Activated CD4-positive, alpha-beta T cell treated with anti-CD3 and anti-CD28 coated beads for 36 hours (primary cell): ENCODE measurements at regions not wholly inside any gene's neighbourhood (a gene's known extent, or its start where the extent isn't known, plus 50 kb on each side); places are given as distances from the start of the nearest gene placed in this dataset.

Source experiments
- ATAC-seq: fragments of 200-7000 bp; cut with Tn5 transposase; one replicate; pipeline ENCODE4 v1.10.0; 2021; ENCODE audit warnings: mild to moderate bottlenecking, moderate library complexity
- CTCF ChIA-PET: fragments of 350-600 bp; sonication (Branson Sonifier 250); formaldehyde crosslinking; loops from one replicate; lab custom pipeline; 2021; ENCODE audit warnings: antibody characterized with exemption; lab: Charles Lee
- POLR2A ChIA-PET: fragments of 350-600 bp; sonication (Branson Sonifier 250); formaldehyde crosslinking; loops from one replicate; lab custom pipeline; 2021; ENCODE audit warnings: antibody characterized with exemption, inconsistent platforms; lab: Charles Lee
- DNase-seq: peaks from one replicate; pipeline ENCODE4 v3.0.0-alpha.2; 2020
- H3K27ac Mint-ChIP-seq: one replicate; pipeline ENCODE4 v1.8.0; 2021; ENCODE audit warnings: mixed read lengths
- H3K27me3 Mint-ChIP-seq: one replicate; pipeline ENCODE4 v1.8.0; 2021; ENCODE audit warnings: mixed read lengths
- H3K36me3 Mint-ChIP-seq: one replicate; pipeline ENCODE4 v1.8.0; 2021; ENCODE audit warnings: low read depth, mixed read lengths
- H3K4me1 Mint-ChIP-seq: one replicate; pipeline ENCODE4 v1.8.0; 2021; ENCODE audit warnings: mixed read lengths
- H3K4me3 Mint-ChIP-seq: one replicate; pipeline ENCODE4 v1.8.0; 2021; ENCODE audit warnings: mild to moderate bottlenecking, moderate library complexity, mixed read lengths
- H3K9me3 Mint-ChIP-seq: one replicate; pipeline ENCODE4 v1.8.0; 2021; ENCODE audit warnings: low read depth, mixed read lengths
- intact Hi-C, 2 experiments: fragments of 100-400 bp; cut with DNase I in 1 of 2; cut with micrococcal nuclease in 1 of 2; formaldehyde crosslinking; loops; one replicate each; pipeline versions ENCODE4 v1.14.2 to v1.15.1; 2022 to 2024; cut with DNase I, micrococcal nuclease

DNA sequence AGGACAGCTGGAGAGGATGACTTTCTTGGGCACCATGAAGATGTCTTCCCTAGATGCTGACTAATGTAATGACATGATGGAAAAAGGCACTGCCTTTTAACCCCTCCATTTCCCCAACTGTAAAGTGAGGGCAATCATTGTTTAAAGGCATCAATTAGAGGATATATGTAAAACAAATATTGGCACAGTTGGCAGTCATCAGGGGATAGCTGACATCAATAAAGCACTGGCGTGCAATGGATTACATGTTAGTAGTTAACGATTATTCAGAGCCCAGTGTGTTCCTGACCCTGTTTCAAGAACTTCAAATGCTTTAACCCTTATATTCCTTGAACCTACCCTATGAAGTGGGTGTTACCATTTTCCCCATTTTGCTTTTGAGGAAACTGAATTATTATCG lies 100.7 kb downstream of the TMEM114 start:
- ATAC-seq = no peak
- Mint-ChIP-seq H3K36me3 (no peaks in the 10 kb centered on the region), H3K27me3 (no peaks in the 10 kb centered on the region), H3K27ac (no peak overlapping the region), H3K4me3 (no peak overlapping the region), H3K4me1 (no peaks in the 10 kb centered on the region), H3K9me3 (no peaks in the 10 kb centered on the region)
- ChIA-PET POLR2A (no interaction called here), CTCF (no interaction called here)
- DNase-seq = no peak
- intact Hi-C loops = no loop called here

DNA sequence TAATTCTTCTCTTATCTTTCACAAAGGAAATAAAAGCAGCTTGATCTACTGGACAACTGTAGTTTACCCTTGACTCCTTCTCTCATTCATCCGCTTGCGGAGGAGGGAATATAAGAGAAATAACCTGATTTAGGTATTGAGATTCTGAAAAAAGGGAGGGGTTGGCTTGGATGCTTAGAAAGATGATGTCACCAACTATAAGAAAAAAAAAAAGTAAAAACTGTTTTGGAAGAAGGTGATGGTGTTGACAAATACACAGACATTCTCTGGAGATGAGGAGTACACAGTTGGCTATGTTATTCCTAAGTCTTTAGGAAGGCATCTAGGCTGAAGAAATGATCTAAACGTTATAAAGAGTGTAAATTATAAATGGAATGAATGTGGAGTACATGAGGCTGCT lies 103.3 kb downstream of the TMEM114 start:
- CTCF ChIA-PET = no interaction called here
- ATAC-seq (no peak), DNase-seq (no peak)
- H3K4me1 Mint-ChIP-seq = no peaks in the 10 kb centered on the region
- H3K4me3 Mint-ChIP-seq = no peak overlapping the region
- POLR2A ChIA-PET = no interaction called here
- H3K27ac Mint-ChIP-seq = no peak overlapping the region
- no peaks in the 10 kb centered on the region for H3K9me3 Mint-ChIP-seq
- intact Hi-C loops = no loop called here
- H3K27me3 Mint-ChIP-seq = no peaks in the 10 kb centered on the region
- H3K36me3 Mint-ChIP-seq = no peaks in the 10 kb centered on the region

DNA sequence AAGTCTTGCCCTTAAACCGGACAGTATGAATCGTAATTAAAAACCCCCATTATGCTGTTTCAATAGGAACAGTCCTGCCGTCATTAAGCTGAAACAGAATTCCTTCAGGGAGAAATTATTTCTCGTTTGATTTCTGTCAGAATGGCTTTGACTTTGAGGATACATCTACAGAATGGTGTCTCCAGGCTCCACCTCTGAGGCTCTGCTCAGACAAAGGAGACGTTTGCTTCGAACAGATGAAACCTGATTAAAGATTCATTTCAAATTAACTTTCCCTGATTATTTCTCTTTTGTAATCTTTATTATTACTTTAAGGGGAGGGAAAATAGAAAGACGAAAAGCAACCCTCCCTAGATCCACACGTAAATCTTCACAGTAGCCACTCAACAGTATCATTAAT lies 106.9 kb downstream of the TMEM114 start:
- Mint-ChIP-seq H3K36me3 (no peaks in the 10 kb centered on the region), H3K4me3 (no peak overlapping the region), H3K4me1 (no peaks in the 10 kb centered on the region), H3K27me3 (no peaks in the 10 kb centered on the region), H3K9me3 (no peaks in the 10 kb centered on the region), H3K27ac (no peak overlapping the region)
- intact Hi-C loops = no loop called here
- no peak for ATAC-seq
- DNase-seq = no peak
- ChIA-PET CTCF (no interaction called here), POLR2A (no interaction called here)

DNA sequence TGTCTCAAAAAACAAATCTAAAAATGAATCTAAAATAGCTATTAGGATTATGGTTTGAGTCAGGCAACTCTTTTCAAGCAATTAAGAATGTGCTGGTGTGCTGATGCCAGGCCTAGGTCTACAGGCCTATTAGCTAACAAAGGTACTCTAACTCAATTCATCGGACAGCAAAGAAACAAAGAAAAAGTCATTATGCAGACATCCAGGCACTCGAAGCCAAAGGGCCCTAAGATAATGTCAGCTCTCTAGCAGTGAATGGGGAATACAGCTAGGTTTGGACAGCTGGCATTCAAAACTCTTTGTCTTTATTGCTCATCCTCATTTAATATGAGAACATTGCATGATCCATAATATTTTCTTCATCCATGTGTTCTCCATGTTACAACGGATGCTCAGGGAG lies 108.5 kb downstream of the TMEM114 start:
- Mint-ChIP-seq H3K36me3 (no peaks in the 10 kb centered on the region), H3K4me3 (no peak overlapping the region), H3K27ac (no peak overlapping the region), H3K9me3 (no peaks in the 10 kb centered on the region), H3K4me1 (no peaks in the 10 kb centered on the region), H3K27me3 (no peaks in the 10 kb centered on the region)
- DNase-seq (no peak), ATAC-seq (no peak)
- intact Hi-C loops = no loop called here
- POLR2A ChIA-PET = interaction anchor here (0.5 kb wide), 1 partner anchor 34 kb away, joined by 4 read pairs; no protein-coding TSS in a partner anchor
- CTCF ChIA-PET = no interaction called here

DNA sequence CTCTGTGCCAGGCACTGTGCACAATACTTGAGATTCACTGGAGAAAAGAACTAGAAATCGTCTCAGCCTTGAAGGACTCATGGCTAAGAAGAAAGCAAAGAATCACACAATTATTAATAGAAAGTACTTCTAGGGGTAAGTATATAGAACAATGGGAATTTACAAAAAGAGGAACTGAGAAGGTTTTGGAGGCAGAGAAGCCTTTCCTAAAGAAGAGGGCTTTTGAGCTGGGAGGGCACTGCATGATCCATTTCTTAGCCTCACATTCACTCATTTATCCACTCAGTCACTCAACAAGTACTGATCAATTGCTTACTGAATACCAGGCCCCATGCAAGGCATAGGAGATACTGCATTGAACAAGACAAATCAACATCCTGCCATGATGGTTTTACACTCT lies 113.5 kb downstream of the TMEM114 start:
- no peaks in the 10 kb centered on the region for H3K27me3 Mint-ChIP-seq
- no peak overlapping the region for H3K27ac Mint-ChIP-seq
- H3K4me3 Mint-ChIP-seq = no peak overlapping the region
- no peaks in the 10 kb centered on the region for H3K36me3 Mint-ChIP-seq
- no peaks in the 10 kb centered on the region for H3K4me1 Mint-ChIP-seq
- no peaks in the 10 kb centered on the region for H3K9me3 Mint-ChIP-seq
- DNase-seq (no peak), ATAC-seq (no peak)
- ChIA-PET POLR2A (no interaction called here), CTCF (interaction anchor here (0.8 kb wide), 1 partner anchor 122 kb away, joined by 3 read pairs; no protein-coding TSS in a partner anchor)
- intact Hi-C loops = no loop called here

DNA sequence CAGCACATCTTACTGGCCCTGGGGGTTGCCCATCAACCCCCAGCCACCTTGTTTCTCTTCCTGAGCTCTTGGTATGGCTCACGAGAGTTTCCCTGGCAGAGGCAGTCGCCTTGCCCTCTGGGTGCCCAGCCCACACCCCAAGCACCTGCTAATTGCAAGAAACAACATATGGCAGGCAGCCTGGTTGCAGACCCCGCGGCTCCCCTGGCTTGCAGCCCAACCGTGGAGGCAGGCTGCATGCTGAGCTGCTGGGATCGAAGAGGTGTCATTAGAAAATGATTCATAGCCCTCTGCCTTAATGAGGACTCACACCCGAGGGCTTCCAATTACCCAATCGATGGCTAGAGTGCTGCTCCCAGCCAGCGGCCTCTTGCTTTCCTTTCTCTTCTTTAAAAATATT lies 115.7 kb downstream of the TMEM114 start:
- Mint-ChIP-seq H3K4me1 (no peaks in the 10 kb centered on the region), H3K9me3 (no peaks in the 10 kb centered on the region), H3K4me3 (no peak overlapping the region), H3K27ac (no peak overlapping the region), H3K36me3 (no peaks in the 10 kb centered on the region), H3K27me3 (no peaks in the 10 kb centered on the region)
- ChIA-PET POLR2A (no interaction called here), CTCF (no interaction called here)
- no peak for ATAC-seq
- intact Hi-C loops = no loop called here
- DNase-seq = no peak

DNA sequence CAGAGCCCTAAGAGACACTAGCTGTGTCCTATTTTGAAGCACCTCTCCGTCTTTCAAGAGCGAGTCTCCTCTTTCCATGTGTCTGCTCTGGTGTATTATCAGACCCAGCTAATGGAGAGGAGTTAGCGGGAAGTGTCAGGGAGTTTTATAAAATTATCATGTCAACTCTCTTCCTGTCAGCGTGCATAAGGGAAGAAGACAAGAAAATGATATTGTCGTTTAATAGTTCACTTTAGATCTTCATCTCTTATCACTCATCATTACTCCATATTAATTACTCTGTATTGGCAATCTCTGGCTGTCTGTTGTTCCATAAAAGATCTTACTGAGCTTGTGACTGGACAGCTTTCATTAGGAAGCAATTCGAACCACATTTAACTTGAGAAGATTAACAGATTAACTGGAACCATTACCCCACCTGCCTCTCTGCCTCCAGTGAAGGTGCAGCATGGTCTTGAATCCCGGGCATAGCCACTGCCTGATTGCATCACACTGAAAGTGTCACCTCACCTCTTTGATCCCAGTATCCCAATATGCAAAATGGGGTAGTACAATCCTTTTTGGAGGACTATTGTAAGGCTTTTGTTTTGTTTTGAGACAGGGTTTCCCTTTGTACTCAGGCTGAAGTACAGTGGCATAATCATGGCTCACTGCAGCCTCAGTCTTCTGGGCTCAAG lies 121.1 kb downstream of the TMEM114 start:
- intact Hi-C loops = no loop called here
- POLR2A ChIA-PET = no interaction called here
- H3K27me3 Mint-ChIP-seq = no peaks in the 10 kb centered on the region
- H3K4me1 Mint-ChIP-seq = no peaks in the 10 kb centered on the region
- no peak overlapping the region for H3K27ac Mint-ChIP-seq
- CTCF ChIA-PET = no interaction called here
- H3K36me3 Mint-ChIP-seq = no peaks in the 10 kb centered on the region
- no peaks in the 10 kb centered on the region for H3K9me3 Mint-ChIP-seq
- H3K4me3 Mint-ChIP-seq = no peak overlapping the region
- ATAC-seq (no peak), DNase-seq (no peak)

DNA sequence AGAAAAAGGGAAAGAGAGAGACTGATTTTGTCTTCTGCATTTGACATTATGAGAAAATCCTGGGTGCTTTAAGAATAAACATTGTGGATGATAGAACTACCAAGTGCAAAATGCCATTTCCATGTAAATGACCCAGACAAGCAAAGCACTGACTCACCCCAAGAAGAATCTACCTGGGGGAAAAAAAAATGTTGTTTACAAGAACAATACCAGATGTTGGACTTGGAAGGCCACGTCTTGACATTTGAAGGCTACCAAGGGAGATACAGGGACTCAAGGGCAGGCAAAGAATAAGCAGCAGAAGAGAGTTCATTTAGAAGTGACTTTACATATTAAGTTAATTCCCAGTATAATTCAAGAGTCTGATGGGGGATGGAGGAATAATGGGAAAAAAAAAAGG lies 125.3 kb downstream of the TMEM114 start:
- no peak overlapping the region for H3K27ac Mint-ChIP-seq
- intact Hi-C loops = no loop called here
- ChIA-PET CTCF (no interaction called here), POLR2A (no interaction called here)
- H3K4me1 Mint-ChIP-seq = no peaks in the 10 kb centered on the region
- no peak overlapping the region for H3K4me3 Mint-ChIP-seq
- no peaks in the 10 kb centered on the region for H3K9me3 Mint-ChIP-seq
- H3K36me3 Mint-ChIP-seq = no peaks in the 10 kb centered on the region
- ATAC-seq = no peak
- peaks cover 6% of the 10 kb centered on the region for H3K27me3 Mint-ChIP-seq
- DNase-seq = no peak

DNA sequence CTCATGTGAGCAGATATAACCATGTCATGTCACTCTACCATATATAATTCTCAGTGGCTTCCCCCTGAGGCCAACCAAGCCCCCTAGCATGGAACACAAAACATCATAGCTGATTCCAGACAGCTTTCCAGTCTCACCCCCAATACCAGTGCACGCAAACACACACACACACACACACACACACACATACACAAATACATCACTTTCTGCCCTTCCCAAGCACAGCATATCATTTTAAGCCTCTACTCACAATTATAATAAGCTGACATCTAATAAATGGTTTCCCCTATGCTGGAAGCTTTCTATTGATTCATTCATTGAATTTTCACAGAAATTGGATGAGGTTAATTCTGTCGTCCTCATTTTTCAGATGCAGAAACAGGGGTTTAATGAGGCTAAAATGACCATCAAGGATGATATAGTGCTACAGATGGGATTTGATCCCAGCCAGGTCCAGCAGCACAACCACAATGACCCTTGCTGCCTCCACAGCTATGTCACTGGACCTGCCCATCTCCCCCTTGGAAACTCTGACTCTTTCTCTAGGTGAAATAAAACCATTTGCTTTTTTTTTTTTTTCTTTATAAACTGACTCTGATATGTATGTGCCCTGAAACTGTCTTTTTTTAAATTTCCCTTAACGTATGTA lies 131.1 kb downstream of the TMEM114 start:
- DNase-seq (no peak), ATAC-seq (no peak)
- H3K36me3 Mint-ChIP-seq = no peaks in the 10 kb centered on the region
- no peaks in the 10 kb centered on the region for H3K4me1 Mint-ChIP-seq
- no peak overlapping the region for H3K4me3 Mint-ChIP-seq
- ChIA-PET CTCF (interaction anchor here (0.8 kb wide), 1 partner anchor 8 kb away, joined by 3 read pairs; no protein-coding TSS in a partner anchor), POLR2A (no interaction called here)
- intact Hi-C loops = no loop called here
- H3K9me3 Mint-ChIP-seq = peaks cover 5% of the 10 kb centered on the region
- H3K27me3 Mint-ChIP-seq = peaks cover 6% of the 10 kb centered on the region
- no peak overlapping the region for H3K27ac Mint-ChIP-seq

DNA sequence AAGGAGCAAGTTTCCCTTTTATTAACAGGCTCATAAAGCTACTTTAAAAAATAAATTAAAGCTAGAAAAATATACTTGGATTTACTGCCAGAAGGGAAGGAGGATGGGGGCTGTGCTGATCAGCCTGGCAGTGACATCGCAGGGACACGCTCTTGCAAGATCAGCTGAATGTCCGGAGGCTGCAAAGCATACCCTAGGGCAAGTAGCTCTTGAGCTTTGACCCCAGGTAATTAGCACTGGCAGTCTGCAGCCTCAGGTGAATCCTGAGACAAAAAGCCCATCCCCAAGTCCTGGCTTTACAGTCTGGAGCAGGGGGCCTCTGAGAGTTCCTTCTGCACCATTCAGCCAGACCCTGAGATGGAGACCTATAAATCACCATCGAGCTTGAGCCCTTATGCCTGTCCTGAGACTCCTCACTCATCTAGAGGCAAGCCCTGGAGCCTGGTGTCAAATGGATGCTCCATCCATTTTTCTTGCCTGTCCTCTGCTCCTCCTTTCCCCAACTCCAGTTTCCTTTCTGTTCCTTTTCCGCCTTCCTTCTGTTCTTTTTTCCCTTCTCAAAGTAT lies 131.7 kb downstream of the TMEM114 start:
- no peaks in the 10 kb centered on the region for H3K36me3 Mint-ChIP-seq
- CTCF ChIA-PET = no interaction called here
- H3K27me3 Mint-ChIP-seq = peaks cover 6% of the 10 kb centered on the region
- ATAC-seq (no peak), DNase-seq (no peak)
- H3K27ac Mint-ChIP-seq = no peak overlapping the region
- peaks cover 5% of the 10 kb centered on the region for H3K9me3 Mint-ChIP-seq
- H3K4me3 Mint-ChIP-seq = no peak overlapping the region
- intact Hi-C loops = no loop called here
- H3K4me1 Mint-ChIP-seq = no peaks in the 10 kb centered on the region
- POLR2A ChIA-PET = no interaction called here

DNA sequence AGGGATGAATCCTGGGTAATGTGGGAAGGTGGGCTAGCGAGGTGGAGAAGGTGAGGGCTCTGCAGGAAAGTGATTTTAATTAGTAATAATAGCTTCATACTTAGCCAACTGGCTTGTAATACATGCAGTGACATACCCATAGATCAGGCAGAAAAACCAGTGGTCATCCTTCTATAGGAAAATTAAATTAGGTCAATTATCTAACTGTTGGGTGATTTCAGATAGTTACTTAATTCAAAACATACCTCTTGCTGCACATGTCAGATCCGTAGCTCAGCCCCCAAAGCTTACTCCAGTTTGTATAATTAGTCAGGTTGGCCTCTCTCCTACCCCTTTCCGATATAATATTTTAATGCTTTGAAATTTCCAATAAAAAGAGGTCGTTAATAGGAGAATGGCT lies 137.0 kb downstream of the TMEM114 start:
- H3K4me3 Mint-ChIP-seq = no peak overlapping the region
- DNase-seq (no peak), ATAC-seq (no peak)
- H3K36me3 Mint-ChIP-seq = no peaks in the 10 kb centered on the region
- no peak overlapping the region for H3K27ac Mint-ChIP-seq
- intact Hi-C loops = no loop called here
- ChIA-PET POLR2A (no interaction called here), CTCF (interaction anchor here (1.1 kb wide), 1 partner anchor 9 kb away, joined by 5 read pairs; no protein-coding TSS in a partner anchor)
- H3K9me3 Mint-ChIP-seq = peaks cover 5% of the 10 kb centered on the region
- H3K4me1 Mint-ChIP-seq = no peaks in the 10 kb centered on the region
- peaks cover 3% of the 10 kb centered on the region for H3K27me3 Mint-ChIP-seq

DNA sequence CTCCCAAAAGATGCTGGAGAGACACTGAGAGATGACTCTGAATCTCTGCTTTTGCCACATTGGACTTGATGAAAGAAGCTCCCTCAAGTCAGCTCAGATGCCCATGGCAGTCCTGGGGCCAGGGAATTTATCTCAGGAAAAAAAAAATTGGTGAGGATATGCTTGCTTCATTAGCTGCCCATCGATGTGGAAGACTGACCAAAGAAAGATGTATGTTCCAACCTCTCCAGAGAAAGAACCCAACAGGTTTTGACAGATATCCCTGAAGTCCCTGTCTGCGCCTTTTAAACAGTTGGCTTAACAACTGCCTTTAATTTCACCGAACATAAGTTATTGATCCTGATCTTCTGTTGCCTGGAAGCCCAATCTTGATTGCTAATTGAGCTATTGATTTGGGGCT lies 137.4 kb downstream of the TMEM114 start:
- CTCF ChIA-PET = interaction anchor here (1.1 kb wide), 1 partner anchor 9 kb away, joined by 5 read pairs; no protein-coding TSS in a partner anchor
- peaks cover 5% of the 10 kb centered on the region for H3K9me3 Mint-ChIP-seq
- no peak overlapping the region for H3K4me3 Mint-ChIP-seq
- intact Hi-C loops = no loop called here
- DNase-seq = no peak
- H3K27ac Mint-ChIP-seq = no peak overlapping the region
- no peak for ATAC-seq
- no peaks in the 10 kb centered on the region for H3K36me3 Mint-ChIP-seq
- POLR2A ChIA-PET = no interaction called here
- peaks cover 3% of the 10 kb centered on the region for H3K27me3 Mint-ChIP-seq
- no peaks in the 10 kb centered on the region for H3K4me1 Mint-ChIP-seq
